GM21447 (cell line): ENCODE measurements at regions not wholly inside any gene's neighbourhood (a gene's known extent, or its start where the extent isn't known, plus 50 kb on each side); places are given as distances from the start of the nearest gene placed in this dataset.
A peak's percentile ranks its signal among the peaks of the same experiment; 100 is the strongest.
"Not testable (repeated sequence)": the region's sequence is repeated elsewhere in the genome, so short reads cannot be mapped to it uniquely, and the experiment has no call there.

Experiments used
- ATAC-seq: cut with Tn5 transposase; IDR thresholded peaks from one replicate; pipeline ENCODE4 v1.9.1; 2021; ENCODE audit not compliant: unreplicated experiment

- no peak for ATAC-seq
Measured at GRCh38 chr6:63476302-63476701, 96.0 kb upstream of the LOC128125822 start.

- no peak for ATAC-seq
Measured at GRCh38 chr6:63477422-63478040, 94.7 kb upstream of the LOC128125822 start.

GRCh38 chr6:63478734-63479133 lies 93.5 kb upstream of the LOC128125822 start:
- no peak for ATAC-seq

- no peak for ATAC-seq
Measured at GRCh38 chr6:63486196-63486595, 86.1 kb upstream of the LOC128125822 start.

- no peak for ATAC-seq
Measured at GRCh38 chr6:63487103-63487813, 85.0 kb upstream of the LOC128125822 start.

GRCh38 chr6:63491119-63491518 lies 81.2 kb upstream of the LOC128125822 start:
- no peak for ATAC-seq

GRCh38 chr6:63492476-63492875 lies 79.8 kb upstream of the LOC128125822 start:
- ATAC-seq = no peak

- ATAC-seq = no peak
Measured at GRCh38 chr6:63493557-63493956, 78.7 kb upstream of the LOC128125822 start.

GRCh38 chr6:63496361-63496804 lies 75.9 kb upstream of the LOC128125822 start:
- ATAC-seq = no peak

- no peak for ATAC-seq
Measured at GRCh38 chr6:63502156-63502555, 70.1 kb upstream of the LOC128125822 start.

GRCh38 chr6:63503199-63503598 lies 69.1 kb upstream of the LOC128125822 start:
- no peak for ATAC-seq

- ATAC-seq = peak; percentile 99
Measured at GRCh38 chr6:63504777-63505384, 67.4 kb upstream of the LOC128125822 start.

- no peak for ATAC-seq
Measured at GRCh38 chr6:63507096-63507495, 65.2 kb upstream of the LOC128125822 start.

- ATAC-seq = no peak
Measured at GRCh38 chr6:63509652-63510352, 62.5 kb upstream of the LOC128125822 start.

- ATAC-seq = no peak
Measured at GRCh38 chr6:63510353-63510686, 62.0 kb upstream of the LOC128125822 start.

- no peak for ATAC-seq
Measured at GRCh38 chr6:63510849-63511248, 61.4 kb upstream of the LOC128125822 start.

GRCh38 chr6:63514488-63515173 lies 57.6 kb upstream of the LOC128125822 start:
- ATAC-seq = no peak

- ATAC-seq = not testable (repeated sequence)
Measured at GRCh38 chr6:63515227-63515626, 57.1 kb upstream of the LOC128125822 start.

- no peak for ATAC-seq
Measured at GRCh38 chr6:63516186-63516944, 55.9 kb upstream of the LOC128125822 start.

GRCh38 chr6:63517221-63517620 lies 55.1 kb upstream of the LOC128125822 start:
- ATAC-seq = no peak
